Endothelial cell of umbilical vein (primary cell): ENCODE measurements at regions not wholly inside any gene's neighbourhood (a gene's known extent, or its start where the extent isn't known, plus 50 kb on each side); places are given as distances from the start of the nearest gene placed in this dataset.

Source experiments
- BruUV-seq: library from RNA; stranded (reverse); fragments of 400-500 nt; replicated peaks from 2 replicates; lab custom pipeline; 2021; lab: Mats Ljungman, UMichigan
- CTCF ChIA-PET: fragments of 300-600, 350-600 bp; sonication (Branson Sonifier 250); formaldehyde crosslinking; loops from one replicate; lab custom pipeline; 2021; ENCODE audit warnings: antibody characterized with exemption, inconsistent platforms; lab: Charles Lee
- POLR2A ChIA-PET: fragments of 300-600, 350-600 bp; sonication (Branson Sonifier 250); formaldehyde crosslinking; loops from one replicate; lab custom pipeline; 2021; ENCODE audit warnings: antibody characterized with exemption, inconsistent platforms; lab: Charles Lee
- DNase-seq: peaks from one replicate; pipeline ENCODE4 v3.0.0-alpha.2; 2011; ENCODE audit warnings: low read depth, low spot score
- FAIRE-seq: peaks from 2 replicates; lab custom pipeline; 2011; peaks lifted over from hg19 to GRCh38; lab: Jason Lieb, UNC
- H2AFZ ChIP-seq: 2 replicates; pipeline ENCODE4 v1.6.0; 2012; ENCODE audit warnings: low read depth, low read length, control low read depth, inconsistent platforms
- H3K27ac ChIP-seq: 2 replicates; pipeline ENCODE4 v1.5.1; 2011; ENCODE audit warnings: low read depth, mild to moderate bottlenecking, control low read depth, low read length, moderate library complexity; ENCODE audit not compliant: insufficient read depth
- H3K27me3 ChIP-seq, 2 experiments: 2 replicates each; pipeline versions ENCODE4 v1.6.0 to v1.6.1; 2011; ENCODE audit warnings: low read length in 2 of 2, mixed read lengths in 1 of 2; ENCODE audit not compliant: control insufficient read depth in 2 of 2, insufficient read depth in 2 of 2
- H3K36me3 ChIP-seq, 2 experiments: 2 replicates in 1 of 2; 3 replicates in 1 of 2; pipeline ENCODE4 v1.5.1; 2011; ENCODE audit warnings: low read length in 2 of 2, mild to moderate bottlenecking in 1 of 2, moderate library complexity in 1 of 2; ENCODE audit not compliant: control insufficient read depth in 2 of 2, insufficient read depth in 2 of 2; ENCODE audit errors: extremely low read depth in 1 of 2
- H3K4me1 ChIP-seq: 3 replicates; pipeline ENCODE4 v1.5.1; 2011; ENCODE audit warnings: mild to moderate bottlenecking, low read length; ENCODE audit not compliant: control insufficient read depth, insufficient read depth; ENCODE audit errors: extremely low read depth
- H3K4me2 ChIP-seq: 2 replicates; pipeline ENCODE4 v1.6.1; 2011; ENCODE audit warnings: low read length, control low read depth, mixed read lengths; ENCODE audit not compliant: insufficient read depth
- H3K4me3 ChIP-seq, 3 experiments: fragments of 200-600 bp in 1 of 3; sonication (generic), shearing (Covaris generic) in 1 of 3; replicated peaks in 1 of 3; 2 replicates each; pipeline ENCODE4 v1.5.1; 2011 to 2016; ENCODE audit warnings: control low read depth in 3 of 3, low read length in 3 of 3, mild to moderate bottlenecking in 2 of 3, inconsistent platforms in 1 of 3, low read depth in 1 of 3, moderate library complexity in 1 of 3; ENCODE audit not compliant: insufficient read depth in 1 of 3
- H3K79me2 ChIP-seq: 2 replicates; pipeline ENCODE4 v1.6.0; 2012; ENCODE audit warnings: low read length, inconsistent platforms; ENCODE audit not compliant: control insufficient read depth, insufficient read depth
- H3K9ac ChIP-seq: replicated peaks from 2 replicates; pipeline ENCODE3; 2011; ENCODE audit warnings: low read length, control low read depth; ENCODE audit not compliant: insufficient read depth; ENCODE audit errors: extremely low read depth
- H3K9me1 ChIP-seq: replicated peaks from 3 replicates; pipeline ENCODE4 v1.6.0; 2011; ENCODE audit warnings: mild to moderate bottlenecking, low read length; ENCODE audit not compliant: control insufficient read depth, insufficient read depth; ENCODE audit errors: extremely low read depth
- H3K9me3 ChIP-seq: replicated peaks from 2 replicates; pipeline ENCODE4 v1.5.1; 2012; ENCODE audit warnings: low read length, inconsistent platforms; ENCODE audit not compliant: control insufficient read depth, insufficient read depth
- H4K20me1 ChIP-seq: replicated peaks from 2 replicates; pipeline ENCODE3; 2011; ENCODE audit warnings: mild to moderate bottlenecking, low read length; ENCODE audit not compliant: control insufficient read depth, insufficient read depth; ENCODE audit errors: extremely low read depth
- CTCF ChIP-seq, 2 donors: IDR thresholded peaks; 1 replicate in 1 of 2; 2 replicates in 1 of 2; pipeline ENCODE4 v1.5.1; 2011; ENCODE audit warnings: low read length in 2 of 2, mild to moderate bottlenecking in 2 of 2, moderate library complexity in 2 of 2, control low read depth in 1 of 2, inconsistent platforms in 1 of 2, low read depth in 1 of 2; ENCODE audit not compliant: insufficient read depth in 1 of 2; ENCODE audit errors: extremely low read depth in 1 of 2
- EZH2 ChIP-seq: IDR thresholded peaks from 2 replicates; pipeline ENCODE4 v1.6.1; 2012; ENCODE audit warnings: borderline replicate concordance, low read depth, mild to moderate bottlenecking, moderate library complexity, low read length, inconsistent platforms; ENCODE audit not compliant: severe bottlenecking
- FOS ChIP-seq: IDR thresholded peaks from 2 replicates; pipeline ENCODE4 v1.6.1; 2011; ENCODE audit warnings: mild to moderate bottlenecking, low read length, moderate library complexity, borderline replicate concordance; ENCODE audit not compliant: insufficient read depth
- GATA2 ChIP-seq: IDR thresholded peaks from 2 replicates; pipeline ENCODE4 v1.7.0; 2011; ENCODE audit warnings: low read depth, mild to moderate bottlenecking, moderate library complexity, mixed read lengths, low read length; ENCODE audit not compliant: insufficient read length, insufficient read depth
- JUN ChIP-seq: IDR thresholded peaks from 2 replicates; pipeline ENCODE4 v1.6.1; 2011; ENCODE audit warnings: borderline replicate concordance, low read depth; ENCODE audit not compliant: insufficient read length, insufficient read depth
- MYC ChIP-seq: IDR thresholded peaks from one replicate; pipeline ENCODE4 v1.6.1; 2011; ENCODE audit warnings: mild to moderate bottlenecking, low read depth, low read length
- POLR2A ChIP-seq: IDR thresholded peaks from 2 replicates; pipeline ENCODE4 v1.6.1; 2012; ENCODE audit warnings: low read depth, mild to moderate bottlenecking, control low read depth, low read length
- POLR2AphosphoS5 ChIP-seq: IDR thresholded peaks from 2 replicates; pipeline ENCODE4 v1.6.1; 2012; ENCODE audit warnings: low read depth, mild to moderate bottlenecking, control low read depth, low read length, moderate library complexity; ENCODE audit not compliant: insufficient read depth
- dilution Hi-C: fragments of 300-500 bp; cut with MboI; formaldehyde crosslinking; loops from one replicate; pipeline ENCODE4 v1.15.0; 2019; ENCODE audit warnings: low sequenced_read_pairs; ENCODE audit not compliant: extremely low pct_ligation_motif_present
- intact Hi-C: fragments of 100-400 bp; cut with micrococcal nuclease; formaldehyde crosslinking; loops from one replicate; pipeline ENCODE4 v1.10.0; 2022
- TF ChIP-seq, protein P1 (sequence below): IDR thresholded peaks from 2 replicates; pipeline ENCODE4 v1.6.1; 2011; ENCODE audit not compliant: insufficient read depth, insufficient read length

GRCh38 chr18:56323673-56324072 is 314.7 kb downstream of the TXNL1 start:
- Histone ChIP-seq H4K20me1 (no peaks in the 10 kb centered on the region), H3K9ac (no peak overlapping the region), H3K4me2 (no peak overlapping the region), H2AFZ (no peak overlapping the region), H3K27ac (no peak overlapping the region), H3K79me2 (no peaks in the 10 kb centered on the region), H3K4me3 (no peak overlapping the region), H3K4me1 (no peaks in the 10 kb centered on the region), H3K27me3 (no peaks in the 10 kb centered on the region), H3K9me3 (no peaks in the 10 kb centered on the region), H3K9me1 (no peaks in the 10 kb centered on the region), H3K36me3 (no peaks in the 10 kb centered on the region)
- CTCF ChIA-PET: interaction anchor here (1.2 kb wide), 1 partner anchor 33 kb away, joined by 3 read pairs; no protein-coding TSS in a partner anchor
- no peak for DNase-seq
- dilution Hi-C loops (no loop called here), intact Hi-C loops (no loop called here)
- FAIRE-seq: no peak
- TF ChIP-seq CTCF (IDR thresholded peaks at IDR 0.05; ENCODE audit: extremely low read depth in 1 of 2, insufficient read depth in 1 of 2, low read depth in 1 of 2, low read length in 2 of 2) (no peak), POLR2A (no peak), MYC (no peak), JUN (no peak), EZH2 (no peak), GATA2 (no peak), FOS (no peak), POLR2AphosphoS5 (no peak)
- TF ChIP-seq, protein P1, sequence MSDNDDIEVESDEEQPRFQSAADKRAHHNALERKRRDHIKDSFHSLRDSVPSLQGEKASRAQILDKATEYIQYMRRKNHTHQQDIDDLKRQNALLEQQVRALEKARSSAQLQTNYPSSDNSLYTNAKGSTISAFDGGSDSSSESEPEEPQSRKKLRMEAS: no peak
- no TSS peak for BruUV-seq
- POLR2A ChIA-PET: no interaction called here
